Stimulated activated CD8-positive, alpha-beta memory T cell treated with anti-CD3 and anti-CD28 coated beads, Interleukin-4, amount 100 ng/mL, for 1 hour (primary cell): ENCODE measurements at regions not wholly inside any gene's neighbourhood (a gene's known extent, or its start where the extent isn't known, plus 50 kb on each side); places are given as distances from the start of the nearest gene placed in this dataset.

Experiments used
- DNase-seq, 2 donors: peaks; one replicate each; pipeline ENCODE4 v3.0.0-alpha.2; 2020; ENCODE audit warnings: low read depth in 2 of 2, low spot score in 1 of 2

- no peak for DNase-seq
Measured at GRCh38 chr9:88691811-88692210, 156.8 kb downstream of the NXNL2 start.

GRCh38 chr9:88692827-88693226 is 157.8 kb downstream of the NXNL2 start:
- DNase-seq: no peak

GRCh38 chr9:88694625-88695024 is 159.6 kb downstream of the NXNL2 start:
- no peak for DNase-seq

- DNase-seq: no peak
Measured at GRCh38 chr9:88696501-88696900, 161.5 kb downstream of the NXNL2 start.

GRCh38 chr9:88697764-88698432 is 162.9 kb downstream of the NXNL2 start:
- no peak for DNase-seq

GRCh38 chr9:88702985-88703384 is 168.0 kb downstream of the NXNL2 start:
- no peak for DNase-seq

GRCh38 chr9:88706193-88707113 is 171.5 kb downstream of the NXNL2 start:
- DNase-seq: no peak

GRCh38 chr9:88710449-88710848 is 175.5 kb downstream of the NXNL2 start:
- DNase-seq: no peak

GRCh38 chr9:88711719-88712118 is 176.7 kb downstream of the NXNL2 start:
- no peak for DNase-seq

- no peak for DNase-seq
Measured at GRCh38 chr9:88712484-88712883, 177.5 kb downstream of the NXNL2 start.

GRCh38 chr9:88713010-88713409 is 178.0 kb downstream of the NXNL2 start:
- no peak for DNase-seq

GRCh38 chr9:88716596-88717290 is 181.8 kb downstream of the NXNL2 start:
- DNase-seq: no peak

GRCh38 chr9:88721025-88721424 is 186.0 kb downstream of the NXNL2 start:
- DNase-seq: no peak

- DNase-seq: no peak
Measured at GRCh38 chr9:88721495-88722279, 186.7 kb downstream of the NXNL2 start.

GRCh38 chr9:88722753-88723152 is 187.8 kb downstream of the NXNL2 start:
- DNase-seq: no peak

- no peak for DNase-seq
Measured at GRCh38 chr9:88723751-88724150, 188.8 kb downstream of the NXNL2 start.

- no peak for DNase-seq
Measured at GRCh38 chr9:88724331-88724730, 189.4 kb downstream of the NXNL2 start.

- no peak for DNase-seq
Measured at GRCh38 chr9:88725300-88726019, 190.5 kb downstream of the NXNL2 start.

GRCh38 chr9:88726803-88727202 is 191.8 kb downstream of the NXNL2 start:
- no peak for DNase-seq

GRCh38 chr9:88730780-88731179 is 195.8 kb downstream of the NXNL2 start:
- DNase-seq: no peak
